Gastroesophageal sphincter (tissue), 4 donors: ENCODE measurements at regions not wholly inside any gene's neighbourhood (a gene's known extent, or its start where the extent isn't known, plus 50 kb on each side); places are given as distances from the start of the nearest gene placed in this dataset.

Source experiments
- ATAC-seq: fragments of 150-250 bp; one replicate; pipeline ENCODE4 v1.9.1; 2016; ENCODE audit warnings: mild to moderate bottlenecking, moderate library complexity
- H3K27ac ChIP-seq, 4 donors: fragments of 200-600 bp; sonication (generic) in 3 of 4; 1 replicate in 3 of 4; 2 replicates in 1 of 4; pipeline ENCODE4 v1.5.1; 2016 to 2019
- H3K27me3 ChIP-seq: fragments of 200-600 bp; sonication (generic); one replicate; pipeline ENCODE4 v1.5.1; 2019
- H3K36me3 ChIP-seq, 2 donors: fragments of 200-600 bp; sonication (generic); one replicate each; pipeline ENCODE4 v1.5.1; 2019; ENCODE audit warnings: control low read depth in 1 of 2
- H3K4me1 ChIP-seq, 3 donors: fragments of 200-600 bp; sonication (generic); 1 replicate in 2 of 3; 2 replicates in 1 of 3; pipeline ENCODE4 v1.5.1; 2016 to 2019; ENCODE audit warnings: control low read depth in 2 of 3
- H3K4me3 ChIP-seq, 2 donors: fragments of 200-600 bp; sonication (generic); one replicate each; pipeline ENCODE4 v1.5.1; 2019; ENCODE audit warnings: mild to moderate bottlenecking in 1 of 2, moderate library complexity in 1 of 2
- H3K9me3 ChIP-seq, 3 donors: fragments of 200-600 bp; sonication (generic); one replicate each; pipeline ENCODE4 v1.5.1; 2017 to 2019; ENCODE audit warnings: control low read depth in 2 of 3
- EP300 ChIP-seq: sonication (generic); formaldehyde crosslinking; IDR thresholded peaks from one replicate; pipeline ENCODE4 v1.6.1; 2017; ENCODE audit warnings: antibody characterized with exemption, mild to moderate bottlenecking
- POLR2A ChIP-seq, 2 donors: fragments of 450-650 bp; IDR thresholded peaks; one replicate each; pipeline ENCODE4 v1.6.1; 2017; ENCODE audit warnings: antibody characterized with exemption in 2 of 2, mild to moderate bottlenecking in 2 of 2, moderate library complexity in 1 of 2
- POLR2AphosphoS5 ChIP-seq: sonication (generic); formaldehyde crosslinking; IDR thresholded peaks from one replicate; pipeline ENCODE4 v1.6.1; 2017; ENCODE audit warnings: antibody characterized with exemption
- WGBS, 2 donors: methylation state at CpG; one replicate each; pipeline ENCODE4 v1.1.5; 2018; ENCODE audit warnings: low coverage in 1 of 2; 5-methylcytosine and 5-hydroxymethylcytosine counted together
- TF ChIP-seq, protein P1 (sequence below), 4 experiments: fragments of 200-600 bp in 2 of 4; fragments of 450-650 bp in 2 of 4; sonication (generic) in 1 of 4; IDR thresholded peaks; one replicate each; pipeline ENCODE4 v1.5.1; 2017 to 2019; ENCODE audit warnings: antibody characterized with exemption in 4 of 4, mild to moderate bottlenecking in 2 of 4, moderate library complexity in 2 of 4

GRCh38 chr10:78405231-78405630 lies 371.6 kb downstream of the RPS24 start:
- Histone ChIP-seq H3K9me3 (no peaks in the 10 kb centered on the region), H3K4me1 (peaks cover 0 to 59% (median 20%) of the 10 kb centered on the region in 3 donors), H3K27me3 (no peaks in the 10 kb centered on the region), H3K36me3 (no peaks in the 10 kb centered on the region), H3K4me3 (no peak overlapping the region), H3K27ac (no peak overlapping the region)
- TF ChIP-seq, protein P1, sequence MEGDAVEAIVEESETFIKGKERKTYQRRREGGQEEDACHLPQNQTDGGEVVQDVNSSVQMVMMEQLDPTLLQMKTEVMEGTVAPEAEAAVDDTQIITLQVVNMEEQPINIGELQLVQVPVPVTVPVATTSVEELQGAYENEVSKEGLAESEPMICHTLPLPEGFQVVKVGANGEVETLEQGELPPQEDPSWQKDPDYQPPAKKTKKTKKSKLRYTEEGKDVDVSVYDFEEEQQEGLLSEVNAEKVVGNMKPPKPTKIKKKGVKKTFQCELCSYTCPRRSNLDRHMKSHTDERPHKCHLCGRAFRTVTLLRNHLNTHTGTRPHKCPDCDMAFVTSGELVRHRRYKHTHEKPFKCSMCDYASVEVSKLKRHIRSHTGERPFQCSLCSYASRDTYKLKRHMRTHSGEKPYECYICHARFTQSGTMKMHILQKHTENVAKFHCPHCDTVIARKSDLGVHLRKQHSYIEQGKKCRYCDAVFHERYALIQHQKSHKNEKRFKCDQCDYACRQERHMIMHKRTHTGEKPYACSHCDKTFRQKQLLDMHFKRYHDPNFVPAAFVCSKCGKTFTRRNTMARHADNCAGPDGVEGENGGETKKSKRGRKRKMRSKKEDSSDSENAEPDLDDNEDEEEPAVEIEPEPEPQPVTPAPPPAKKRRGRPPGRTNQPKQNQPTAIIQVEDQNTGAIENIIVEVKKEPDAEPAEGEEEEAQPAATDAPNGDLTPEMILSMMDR (IDR thresholded peaks at IDR 0.05), result no peak
- whole genome bisulfite sequencing, 2 donors, result 71 to 100% methylated on average over 1 to 3 of the region's 5 CpGs
- no peak for ATAC-seq

DNA sequence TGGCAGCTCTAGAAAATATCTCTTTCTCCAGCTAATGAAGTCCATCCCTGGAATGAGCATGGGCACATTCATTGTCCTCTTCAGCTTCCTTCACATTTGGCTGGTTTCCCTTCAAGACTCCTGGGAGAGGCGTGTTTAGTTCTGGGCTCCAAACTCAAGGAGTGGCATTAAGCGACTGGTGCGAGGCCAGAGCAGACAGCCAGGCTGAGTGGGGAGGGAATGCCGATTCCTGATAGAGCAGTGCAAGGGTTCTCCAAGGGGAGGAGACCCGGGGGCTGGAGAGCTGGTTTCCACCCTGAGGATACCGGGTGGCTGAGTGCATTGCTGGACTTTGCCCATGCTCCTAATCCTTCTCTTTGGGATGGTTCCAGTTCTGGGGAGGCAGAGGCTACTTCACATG lies 372.1 kb downstream of the RPS24 start:
- TF ChIP-seq, protein P1 (IDR thresholded peaks at IDR 0.05), result no peak
- TF ChIP-seq EP300, result no peak
- no peak for TF ChIP-seq POLR2AphosphoS5
- no peak for TF ChIP-seq POLR2A (IDR thresholded peaks at IDR 0.05)
- 72% methylated on average over 2 of the region's 6 CpGs; no CpG with 5 or more reads in 1 of the 2 donors for WGBS, 2 donors
- no peaks in the 10 kb centered on the region for H3K9me3 ChIP-seq
- no peaks in the 10 kb centered on the region for H3K27me3 ChIP-seq
- H3K27ac ChIP-seq, result no peak overlapping the region
- H3K4me1 ChIP-seq, result peaks cover 0 to 59% (median 20%) of the 10 kb centered on the region in 3 donors
- no peaks in the 10 kb centered on the region for H3K36me3 ChIP-seq
- no peak overlapping the region for H3K4me3 ChIP-seq
- no peak for ATAC-seq

DNA sequence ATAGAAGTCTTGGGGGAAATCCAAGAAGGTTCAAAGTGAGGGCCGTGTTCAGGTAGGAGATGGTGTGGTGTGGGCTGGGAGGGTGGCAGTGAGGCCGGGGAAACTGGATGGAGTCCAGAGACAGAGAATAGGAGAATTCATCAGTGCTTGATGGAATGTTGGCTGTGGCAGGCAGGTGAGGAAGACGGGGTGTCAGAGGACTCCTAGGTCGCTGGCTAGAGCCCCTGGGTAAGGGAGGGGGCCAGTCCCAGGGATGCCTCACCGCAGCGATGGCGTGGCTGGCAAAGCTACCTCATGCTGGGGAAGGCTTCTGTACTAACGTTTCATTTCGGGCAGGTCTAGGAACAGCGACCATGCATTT lies 373.0 kb downstream of the RPS24 start:
- TF ChIP-seq POLR2A (IDR thresholded peaks at IDR 0.05), result no peak
- TF ChIP-seq POLR2AphosphoS5, result no peak
- no peak for TF ChIP-seq EP300
- TF ChIP-seq, protein P1 (IDR thresholded peaks at IDR 0.05), result no peak
- Histone ChIP-seq H3K36me3 (no peaks in the 10 kb centered on the region), H3K27me3 (no peaks in the 10 kb centered on the region)

DNA sequence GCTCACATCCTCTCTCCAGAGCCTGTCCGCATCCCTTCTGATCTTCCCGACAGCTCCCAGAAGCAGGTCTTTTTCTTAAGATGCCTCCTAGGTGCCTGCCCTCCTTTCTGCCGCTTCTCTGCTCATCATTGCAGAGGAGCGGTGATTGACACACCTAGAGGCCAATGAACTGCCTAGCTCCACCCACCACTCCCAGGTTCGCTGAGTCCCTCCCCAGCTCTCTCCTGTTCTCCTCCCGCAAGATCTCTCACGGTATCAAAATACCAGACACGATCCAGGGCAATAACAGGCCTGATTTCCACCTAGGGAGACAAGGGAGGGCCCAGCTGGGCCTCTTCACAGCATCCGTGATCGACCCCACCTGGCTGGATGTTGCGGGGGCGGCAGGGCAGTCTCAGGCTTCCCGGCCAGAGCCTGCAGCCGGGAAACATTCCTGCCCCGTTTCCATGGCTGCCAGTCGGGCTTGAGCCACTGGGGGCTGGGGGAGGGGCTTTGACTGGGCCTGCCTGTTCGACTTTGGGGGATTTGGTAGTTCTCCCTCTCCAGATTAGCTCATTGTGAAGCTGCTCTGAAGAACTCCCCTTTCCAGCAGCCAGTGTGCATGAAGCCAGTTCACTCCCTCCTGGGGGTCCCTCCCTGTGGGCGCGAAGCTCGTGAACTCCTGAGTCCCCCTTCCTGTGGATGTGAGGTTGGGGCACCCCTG lies 373.5 kb downstream of the RPS24 start:
- TF ChIP-seq POLR2A (IDR thresholded peaks at IDR 0.05), result no peak
- TF ChIP-seq, protein P1 (IDR thresholded peaks at IDR 0.05), result no peak
- TF ChIP-seq POLR2AphosphoS5, result peak; percentile 79
- no peak for TF ChIP-seq EP300
- H3K27ac ChIP-seq, result peak overlapping the region; percentile 1 to 80 (median 30)
- H3K36me3 ChIP-seq, result no peaks in the 10 kb centered on the region
- peaks cover 0 to 48% (median 14%) of the 10 kb centered on the region in 3 donors for H3K4me1 ChIP-seq
- no peaks in the 10 kb centered on the region for H3K27me3 ChIP-seq
- H3K4me3 ChIP-seq, result peak overlapping the region; percentile 15 to 47
- WGBS, 2 donors, result 12% methylated on average over 2 of the region's 20 CpGs; no CpG with 5 or more reads in 1 of the 2 donors
- peak; percentile 80 for ATAC-seq
- no peaks in the 10 kb centered on the region for H3K9me3 ChIP-seq

More for the DNA sequence above, 373.0 kb downstream of the RPS24 start:
- Histone ChIP-seq H3K27ac (peak overlapping the region in 2 of 4 donors; percentile 60 to 80), H3K9me3 (no peaks in the 10 kb centered on the region), H3K4me3 (peak overlapping the region; percentile 15 to 47), H3K4me1 (peaks cover 0 to 54% (median 19%) of the 10 kb centered on the region in 3 donors)
- no peak for ATAC-seq
- 5 to 8% methylated on average over 7 to 8 of the region's 10 CpGs for whole genome bisulfite sequencing, 2 donors

GRCh38 chr10:78407966-78408365 lies 374.3 kb downstream of the RPS24 start:
- ATAC-seq, result no peak
- no peaks in the 10 kb centered on the region for H3K36me3 ChIP-seq
- TF ChIP-seq POLR2AphosphoS5 (no peak), POLR2A (IDR thresholded peaks at IDR 0.05) (no peak), EP300 (no peak)
- TF ChIP-seq, protein P1 (IDR thresholded peaks at IDR 0.05), result no peak

More at GRCh38 chr10:78407966-78408365, 374.3 kb downstream of the RPS24 start:
- H3K4me1 ChIP-seq, result peaks cover 0 to 46% (median 14%) of the 10 kb centered on the region in 3 donors
- no peak overlapping the region for H3K4me3 ChIP-seq
- H3K27ac ChIP-seq, result peak overlapping the region in 3 of 4 donors; percentile 76 to 80 (median 77)
- no peaks in the 10 kb centered on the region for H3K27me3 ChIP-seq
- 81 to 82% methylated on average over 3 to 7 of the region's 10 CpGs for WGBS, 2 donors
- H3K9me3 ChIP-seq, result no peaks in the 10 kb centered on the region
